ENCODE measurements at regions not wholly inside any gene's neighbourhood (a gene's known extent, or its start where the extent isn't known, plus 50 kb on each side); places are given as distances from the start of the nearest gene placed in this dataset.
"Not testable (repeated sequence)": the region's sequence is repeated elsewhere in the genome, so short reads cannot be mapped to it uniquely, and the experiment has no call there.

DNA sequence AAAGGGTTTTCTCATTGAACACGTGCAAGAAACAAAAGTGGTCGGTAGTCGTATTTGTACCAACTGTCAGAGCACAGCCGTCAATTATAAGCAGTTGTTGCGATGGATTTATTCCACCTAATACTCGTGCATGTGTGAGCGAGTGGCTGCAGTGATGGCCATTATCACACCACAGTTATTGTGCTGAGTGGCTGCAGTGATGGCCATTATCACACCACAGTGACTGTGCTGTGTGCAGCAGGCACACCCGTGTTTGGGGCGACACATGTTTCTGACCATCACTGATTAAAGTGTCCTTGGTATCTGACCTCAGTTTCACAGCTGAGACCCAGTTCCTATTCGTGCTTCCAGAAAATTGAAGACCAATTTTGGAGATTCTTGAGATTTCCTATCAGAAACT, 142.9 kb upstream of the PFKP start:
- in situ Hi-C loops (cut with HindIII; ENCODE audit: low sequenced_read_pairs): loop anchor here (25.0 kb wide), 1 partner anchor 113 kb away; no protein-coding TSS in a partner anchor

DNA sequence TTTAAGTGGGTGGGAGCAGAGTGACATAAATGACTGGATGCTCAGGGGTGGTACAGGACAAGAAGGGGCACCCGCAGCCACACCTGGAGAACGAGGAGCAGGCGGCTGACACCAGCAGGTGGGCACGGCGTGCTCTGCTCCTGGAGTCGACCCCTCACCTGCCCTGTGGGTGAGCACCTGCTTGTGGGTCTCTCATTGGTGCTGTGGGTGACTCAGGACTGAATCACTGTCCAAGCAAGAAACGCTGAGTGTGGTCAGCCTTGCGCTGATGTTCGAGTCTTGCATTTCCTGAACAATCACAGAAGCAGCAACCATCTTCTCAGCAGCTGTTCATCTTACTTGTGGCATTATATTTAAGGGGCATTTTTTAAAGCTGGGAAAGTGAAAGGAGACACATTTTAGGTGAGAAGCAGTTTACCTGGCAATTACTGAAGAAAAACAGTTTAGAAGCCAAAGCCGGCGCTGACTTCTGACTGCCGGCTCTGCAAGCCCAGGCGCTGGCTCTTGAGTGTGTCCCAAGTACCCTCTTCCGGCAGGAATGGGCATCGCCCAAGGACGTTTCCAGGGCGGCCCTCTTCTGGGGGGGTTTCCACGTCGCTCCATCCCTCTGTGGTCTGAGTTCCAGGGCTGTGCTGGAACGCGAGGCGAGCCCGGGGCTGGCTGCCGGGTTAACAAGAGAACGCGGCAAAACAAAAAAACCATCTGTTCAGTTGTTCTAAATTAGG, 145.2 kb upstream of the PFKP start:
- in situ Hi-C loops (cut with HindIII; ENCODE audit: low sequenced_read_pairs): loop anchor here (25.0 kb wide), 1 partner anchor 115 kb away; no protein-coding TSS in a partner anchor

DNA sequence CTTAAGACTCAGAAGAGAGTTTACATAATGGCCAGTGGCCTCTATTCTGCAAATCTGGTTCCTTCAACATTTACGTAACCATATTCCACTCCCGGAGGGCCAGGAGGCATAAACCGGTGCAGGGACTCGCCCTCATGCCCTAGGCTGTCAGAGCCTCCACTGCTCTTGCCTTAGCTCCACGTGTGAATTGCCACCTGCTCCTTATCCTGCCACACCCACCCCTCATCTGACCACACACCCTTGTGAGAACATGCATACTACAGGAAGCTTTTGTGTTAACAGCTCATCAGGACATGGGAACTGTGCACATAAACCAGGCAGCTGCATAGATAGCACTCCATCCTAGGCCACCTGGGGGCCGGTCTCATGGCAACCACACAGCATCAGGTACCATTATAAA, 146.7 kb upstream of the PFKP start:
- in situ Hi-C loops (cut with HindIII; ENCODE audit: low sequenced_read_pairs): loop anchor here (25.0 kb wide), 1 partner anchor 117 kb away; no protein-coding TSS in a partner anchor

DNA sequence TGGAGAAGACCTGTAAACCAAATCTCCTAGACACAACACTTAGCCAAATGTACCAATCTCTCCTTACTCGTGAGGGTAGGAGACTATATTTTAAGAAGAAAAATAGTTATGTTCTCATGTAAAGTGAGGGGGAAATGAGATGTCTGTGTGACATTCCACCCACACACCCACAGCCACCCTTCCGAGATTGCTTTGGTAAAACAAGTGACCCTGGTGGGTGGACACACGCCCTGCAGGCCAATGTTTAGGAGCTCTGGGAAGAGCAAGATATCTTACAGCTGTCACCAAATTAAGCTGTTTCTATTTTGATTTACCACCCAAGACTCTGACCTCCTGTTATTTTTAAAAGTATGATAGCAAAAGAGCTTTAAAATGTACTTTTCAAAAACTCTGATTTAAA, 147.2 kb upstream of the PFKP start:
- in situ Hi-C loops (cut with HindIII; ENCODE audit: low sequenced_read_pairs): loop anchor here (25.0 kb wide), 1 partner anchor 117 kb away; no protein-coding TSS in a partner anchor

DNA sequence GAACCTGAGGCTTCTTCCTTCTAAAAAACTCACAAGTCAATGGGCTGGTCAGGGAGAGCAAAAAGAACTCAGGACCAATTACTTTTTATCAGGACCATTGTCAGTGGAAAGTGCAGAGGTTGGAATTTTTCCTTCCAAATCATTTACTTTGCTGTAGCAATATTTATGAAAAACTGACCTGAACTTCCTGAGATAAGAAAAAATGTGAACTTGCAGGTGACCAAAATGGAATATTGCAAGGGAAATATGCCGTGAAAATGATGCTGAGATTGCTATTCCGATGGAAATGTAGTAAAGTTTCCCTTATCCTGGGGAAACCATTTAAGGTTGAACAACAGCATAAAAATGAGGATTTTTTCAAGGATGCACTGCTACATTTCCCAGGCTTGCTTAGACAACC, 148.3 kb upstream of the PFKP start:
- in situ Hi-C loops (cut with HindIII; ENCODE audit: low sequenced_read_pairs): loop anchor here (10.0 to 25.0 kb wide), 2 partner anchors 84 to 118 kb away; no protein-coding TSS in a partner anchor

DNA sequence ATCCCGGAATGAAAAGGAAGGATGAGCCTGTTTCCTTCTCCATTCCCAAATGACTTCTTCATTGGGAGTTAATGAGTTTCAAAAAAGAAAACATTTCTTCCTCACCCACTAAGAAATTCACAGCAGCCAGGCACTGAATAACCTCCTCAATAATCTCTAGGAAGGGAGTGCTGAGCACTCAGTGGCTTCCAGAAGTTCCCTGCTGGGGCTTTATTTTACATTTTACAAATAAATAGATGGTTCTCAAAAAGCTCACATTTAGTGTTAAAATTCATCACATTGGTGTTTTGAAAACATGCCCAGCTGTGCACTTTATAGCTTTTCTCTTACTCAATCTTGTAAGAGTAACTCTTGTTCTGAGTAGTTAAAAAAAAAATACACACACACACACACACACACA, 148.9 kb upstream of the PFKP start:
- in situ Hi-C loops (cut with HindIII; ENCODE audit: low sequenced_read_pairs): loop anchor here (10.0 to 25.0 kb wide), 2 partner anchors 84 to 119 kb away; no protein-coding TSS in a partner anchor

DNA sequence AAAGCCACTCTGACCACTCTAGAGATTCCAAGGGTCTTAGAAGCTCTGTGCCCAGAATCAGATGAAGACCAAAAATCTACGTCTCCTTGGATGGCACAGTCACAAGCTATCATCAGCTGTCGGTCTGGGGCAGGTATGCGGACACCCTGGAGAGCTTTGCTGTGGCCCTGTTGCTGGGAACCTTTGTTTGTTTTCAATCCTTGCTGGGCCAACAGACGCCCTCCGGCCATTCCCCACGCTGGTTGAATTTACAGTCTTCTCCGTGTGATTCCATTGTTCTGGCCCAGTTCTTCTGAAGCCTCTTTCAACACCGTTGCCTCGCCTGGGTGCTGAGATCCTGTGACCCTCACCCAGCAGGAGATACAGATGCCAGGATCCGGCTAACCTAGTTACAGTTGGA, 149.4 kb upstream of the PFKP start:
- in situ Hi-C loops (cut with HindIII; ENCODE audit: low sequenced_read_pairs): loop anchor here (10.0 to 25.0 kb wide), 2 partner anchors 83 to 119 kb away; no protein-coding TSS in a partner anchor

DNA sequence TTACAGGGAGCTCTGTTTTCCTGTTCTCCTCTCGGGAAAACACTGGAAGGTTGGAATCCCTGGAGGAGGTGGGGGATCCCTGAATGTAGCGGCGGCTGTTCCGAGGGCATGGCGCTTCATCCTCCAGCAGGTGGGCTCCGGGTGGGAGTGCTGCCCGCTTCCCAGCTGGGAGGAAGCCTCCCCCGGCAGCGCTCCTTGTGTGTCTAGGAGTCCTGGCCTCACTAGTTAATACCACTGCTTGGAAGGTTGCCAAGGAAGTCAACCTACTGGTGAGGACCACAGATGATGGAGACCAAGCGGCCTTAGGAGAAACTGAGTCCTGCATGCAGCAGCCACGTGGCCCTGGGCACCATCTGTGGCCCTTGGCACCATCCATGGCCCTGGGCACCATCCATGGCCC, 151.9 kb upstream of the PFKP start:
- in situ Hi-C loops (cut with HindIII; ENCODE audit: low sequenced_read_pairs): loop anchor here (10.0 to 25.0 kb wide), 2 partner anchors 81 to 122 kb away; no protein-coding TSS in a partner anchor

DNA sequence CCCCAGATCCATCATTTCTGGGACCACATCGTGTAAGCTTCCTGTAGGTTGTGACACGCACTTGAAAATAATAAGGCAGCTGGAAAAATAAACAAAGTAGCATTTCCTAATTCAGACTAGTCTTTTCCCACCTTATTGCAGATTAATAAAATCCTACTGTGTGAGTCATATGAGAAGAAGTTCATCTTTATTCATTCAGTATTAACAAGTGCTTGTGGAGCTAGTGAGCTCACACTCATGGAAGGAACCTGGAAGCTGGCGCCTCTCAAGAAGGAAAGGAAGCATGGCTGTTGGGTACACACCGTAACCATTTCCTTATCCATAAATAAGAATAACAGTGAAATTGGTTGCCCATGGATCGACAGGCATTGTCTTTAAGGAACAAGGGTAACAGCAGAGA, 152.6 kb upstream of the PFKP start:
- in situ Hi-C loops (cut with HindIII; ENCODE audit: low sequenced_read_pairs): loop anchor here (10.0 to 25.0 kb wide), 2 partner anchors 80 to 123 kb away; no protein-coding TSS in a partner anchor

DNA sequence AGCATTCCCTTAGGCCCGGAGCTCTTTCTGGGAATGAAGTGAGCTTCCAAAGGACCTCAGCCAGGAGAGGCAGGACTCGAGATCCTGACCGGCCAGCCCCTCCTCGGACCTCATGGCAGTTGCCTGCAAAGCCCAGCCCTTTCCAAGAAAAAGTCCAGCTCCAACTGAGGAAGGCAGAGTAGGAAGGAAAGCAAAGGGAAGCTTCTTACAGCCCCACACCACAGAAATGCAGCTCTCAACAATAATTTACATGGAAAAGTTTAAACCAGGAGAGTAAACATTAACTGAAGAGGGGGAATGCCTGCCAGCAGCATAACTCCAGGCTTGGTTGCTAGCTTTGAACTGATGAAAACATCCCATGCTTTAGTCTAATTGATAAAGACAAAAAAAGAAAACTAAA, 153.9 kb upstream of the PFKP start:
- in situ Hi-C loops (cut with HindIII; ENCODE audit: low sequenced_read_pairs): loop anchor here (10.0 to 25.0 kb wide), 2 partner anchors 79 to 124 kb away; no protein-coding TSS in a partner anchor

DNA sequence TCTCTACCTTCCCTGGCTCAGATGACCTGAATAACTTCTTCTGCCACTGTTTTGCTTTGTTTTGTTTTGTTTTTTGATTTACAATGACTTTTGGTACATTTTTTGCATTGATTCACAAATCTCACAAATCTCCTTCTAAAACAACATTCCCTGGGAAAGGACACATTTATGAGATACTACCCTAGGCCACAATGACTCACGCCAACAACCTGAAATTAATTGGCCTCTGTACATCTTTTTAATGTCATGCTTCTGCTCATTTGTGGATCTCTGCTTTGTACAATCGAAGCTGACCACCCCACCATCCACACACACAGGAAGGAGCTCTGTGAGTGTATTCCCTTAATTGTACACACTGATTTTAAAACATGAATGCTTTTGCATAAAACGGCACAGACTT, 156.7 kb upstream of the PFKP start:
- in situ Hi-C loops (cut with HindIII; ENCODE audit: low sequenced_read_pairs): loop anchor here (10.0 to 25.0 kb wide), 2 partner anchors 76 to 127 kb away; no protein-coding TSS in a partner anchor

DNA sequence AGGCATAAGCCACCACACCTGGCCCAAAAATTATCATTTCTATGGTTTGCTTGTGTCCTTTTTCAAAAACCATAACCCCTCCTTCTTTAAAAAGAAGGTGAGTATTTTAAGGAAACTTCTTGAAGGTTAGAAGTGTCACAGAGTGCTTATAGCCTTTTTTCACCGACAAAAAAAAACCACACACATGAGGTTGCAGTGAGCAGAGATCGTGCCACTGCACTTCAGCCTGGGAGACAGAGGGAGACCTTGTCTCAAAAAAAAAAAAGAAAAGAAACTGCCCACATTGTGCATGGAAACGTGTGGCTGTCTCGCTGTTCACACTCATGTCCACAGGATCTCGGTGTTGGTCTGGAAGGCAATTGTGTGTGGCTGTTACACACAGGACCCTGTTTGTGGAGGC, 157.4 kb upstream of the PFKP start:
- in situ Hi-C loops (cut with HindIII; ENCODE audit: low sequenced_read_pairs): loop anchor here (10.0 to 25.0 kb wide), 2 partner anchors 75 to 127 kb away; no protein-coding TSS in a partner anchor

DNA sequence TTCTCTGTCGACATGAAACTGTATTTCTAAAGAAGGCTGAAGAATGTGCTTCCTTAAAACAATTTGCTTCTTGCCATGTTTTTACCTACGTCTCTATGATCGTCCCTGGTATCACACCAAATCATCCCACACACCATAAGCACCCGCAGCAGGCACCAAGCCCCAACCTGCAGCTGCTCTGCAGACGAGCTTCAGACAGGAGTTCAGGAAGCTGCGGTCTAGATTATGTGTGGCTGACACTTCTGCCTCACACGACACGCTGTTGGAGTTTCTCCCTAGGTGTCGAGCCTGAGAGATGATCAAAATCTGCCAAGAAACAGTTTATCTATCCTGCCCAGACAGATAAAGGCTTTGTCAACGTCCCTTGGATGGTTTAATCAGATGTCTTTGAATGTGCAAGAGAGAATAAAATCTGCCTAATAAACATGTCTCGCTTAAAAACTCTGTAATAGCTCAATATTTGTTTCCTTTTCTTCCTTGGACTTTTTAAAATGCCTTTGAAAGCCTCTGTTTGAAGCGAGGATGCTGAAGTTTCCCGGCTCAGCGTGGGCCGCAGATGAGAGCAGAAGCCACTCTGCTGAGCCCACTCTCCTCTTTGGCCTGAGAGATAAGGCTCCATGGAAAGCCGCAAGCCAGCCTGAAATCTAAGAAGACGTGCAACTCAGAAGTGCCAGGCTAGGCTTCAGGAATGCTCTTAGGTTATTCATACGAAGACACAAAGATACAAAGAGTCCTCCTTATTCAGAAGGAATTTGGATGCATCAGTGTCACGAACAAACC, 158.3 kb upstream of the PFKP start:
- in situ Hi-C loops (cut with HindIII; ENCODE audit: low sequenced_read_pairs): loop anchor here (25.0 kb wide), 1 partner anchor 128 kb away; no protein-coding TSS in a partner anchor

DNA sequence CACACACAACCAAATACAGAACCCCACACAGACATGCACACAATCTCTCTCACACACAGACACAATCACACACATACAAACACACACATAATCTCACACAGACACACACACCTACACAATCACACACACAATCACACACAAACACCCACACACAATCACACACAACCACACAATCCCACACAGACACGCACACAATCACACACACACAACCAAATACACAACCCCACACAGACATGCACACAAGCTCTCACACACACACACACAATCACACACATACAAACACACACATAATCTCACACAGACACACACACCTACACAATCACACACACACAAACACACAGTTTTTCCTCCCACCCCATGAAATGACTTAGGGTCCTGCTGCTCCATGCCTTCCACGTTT, 160.4 kb upstream of the PFKP start:
- in situ Hi-C loops (cut with HindIII; ENCODE audit: low sequenced_read_pairs): loop anchor here (25.0 kb wide), 1 partner anchor 130 kb away; no protein-coding TSS in a partner anchor

DNA sequence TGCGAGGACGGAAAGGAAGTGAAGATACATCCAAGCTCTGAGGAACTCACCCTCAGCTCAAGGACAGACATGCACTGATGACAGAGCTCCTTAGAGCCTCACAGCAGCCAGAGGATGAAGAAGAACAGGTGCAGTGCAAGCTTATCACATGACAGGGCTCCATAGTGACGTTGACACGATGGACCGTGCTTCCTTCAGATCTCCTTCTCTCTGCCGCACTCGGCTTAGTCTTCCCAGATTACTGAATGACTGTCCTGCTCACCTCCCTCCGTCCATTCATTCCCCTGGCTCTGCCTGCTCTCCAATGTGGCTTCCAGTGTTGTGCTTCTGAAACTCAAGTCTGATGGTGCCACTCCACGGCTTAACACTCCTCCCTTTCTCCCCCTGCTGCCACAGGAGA, 161.5 kb upstream of the PFKP start:
- in situ Hi-C loops (cut with HindIII; ENCODE audit: low sequenced_read_pairs): loop anchor here (25.0 kb wide), 1 partner anchor 131 kb away; no protein-coding TSS in a partner anchor

DNA sequence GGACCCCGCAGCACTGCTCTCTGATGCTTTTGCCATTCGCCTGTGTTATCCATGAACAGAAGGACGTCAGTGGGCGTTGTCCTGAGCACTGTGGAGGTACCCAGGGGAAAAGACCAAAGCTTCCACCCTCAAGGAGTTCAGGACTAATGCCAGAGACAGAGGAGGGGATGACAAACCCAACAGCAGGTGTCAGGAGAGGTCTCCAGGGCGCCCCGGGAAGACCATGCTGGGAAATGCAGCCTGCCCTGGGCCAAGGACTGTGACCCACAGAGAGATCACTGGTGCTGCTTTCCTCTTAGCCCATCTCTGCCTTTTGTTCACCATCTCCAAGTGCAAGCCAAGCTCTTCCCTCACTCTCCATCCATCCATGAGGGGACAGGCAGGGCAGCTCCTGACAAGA, 166.8 kb upstream of the PFKP start:
- in situ Hi-C loops (cut with HindIII; ENCODE audit: low sequenced_read_pairs): loop anchor here (25.0 kb wide), 1 partner anchor 137 kb away; no protein-coding TSS in a partner anchor

DNA sequence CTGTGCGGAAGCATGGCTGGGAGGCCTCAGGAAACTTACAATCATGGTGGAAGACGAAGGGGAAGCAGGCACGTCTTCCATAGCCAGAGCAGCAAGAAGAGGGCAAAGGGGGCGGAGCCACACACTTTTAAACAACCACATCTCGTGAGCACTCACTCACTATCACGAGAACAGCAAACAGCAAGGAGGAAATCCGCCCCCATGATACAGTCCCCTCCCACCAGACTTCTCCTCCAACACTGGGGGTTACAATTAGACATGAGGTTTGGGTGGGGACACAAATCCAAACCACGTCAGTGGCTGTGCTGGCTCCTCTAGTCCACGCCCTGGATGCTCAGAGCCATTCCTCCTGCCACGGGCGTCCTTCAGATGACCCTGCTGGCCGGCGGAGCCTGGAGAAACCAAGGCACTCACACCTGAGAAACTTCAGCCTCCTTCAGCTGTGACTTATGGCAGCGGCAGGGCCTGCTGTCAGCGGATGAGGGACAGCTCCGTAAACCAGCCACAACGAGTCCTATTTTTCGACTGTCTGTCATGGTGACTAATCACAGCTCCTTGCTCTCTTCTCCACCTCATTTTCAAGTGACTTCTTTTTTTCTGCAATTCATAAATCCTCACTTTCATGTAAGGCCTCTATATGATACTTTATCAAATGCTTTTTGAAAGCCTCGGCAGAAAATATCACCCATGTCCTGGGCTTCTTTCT, 167.9 kb upstream of the PFKP start:
- in situ Hi-C loops (cut with HindIII; ENCODE audit: low sequenced_read_pairs): no loop called here

DNA sequence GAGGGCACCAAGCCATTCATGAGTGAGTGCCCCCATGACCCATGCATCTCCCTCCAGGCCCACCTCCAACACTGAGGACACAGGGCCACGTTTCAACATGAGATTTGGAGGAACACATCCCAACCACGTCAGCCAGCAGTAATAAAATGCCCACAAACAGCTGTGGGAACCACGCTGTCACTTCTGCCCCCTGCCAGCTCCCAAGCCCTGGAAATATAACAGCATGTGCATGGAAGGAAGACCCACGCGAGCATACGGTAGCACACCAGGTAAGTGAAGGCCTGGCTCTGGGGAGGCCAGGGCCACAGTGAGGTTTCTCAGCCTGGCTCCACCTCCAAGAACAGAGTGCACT, 168.9 kb upstream of the PFKP start:
- in situ Hi-C loops (cut with HindIII; ENCODE audit: low sequenced_read_pairs): no loop called here

DNA sequence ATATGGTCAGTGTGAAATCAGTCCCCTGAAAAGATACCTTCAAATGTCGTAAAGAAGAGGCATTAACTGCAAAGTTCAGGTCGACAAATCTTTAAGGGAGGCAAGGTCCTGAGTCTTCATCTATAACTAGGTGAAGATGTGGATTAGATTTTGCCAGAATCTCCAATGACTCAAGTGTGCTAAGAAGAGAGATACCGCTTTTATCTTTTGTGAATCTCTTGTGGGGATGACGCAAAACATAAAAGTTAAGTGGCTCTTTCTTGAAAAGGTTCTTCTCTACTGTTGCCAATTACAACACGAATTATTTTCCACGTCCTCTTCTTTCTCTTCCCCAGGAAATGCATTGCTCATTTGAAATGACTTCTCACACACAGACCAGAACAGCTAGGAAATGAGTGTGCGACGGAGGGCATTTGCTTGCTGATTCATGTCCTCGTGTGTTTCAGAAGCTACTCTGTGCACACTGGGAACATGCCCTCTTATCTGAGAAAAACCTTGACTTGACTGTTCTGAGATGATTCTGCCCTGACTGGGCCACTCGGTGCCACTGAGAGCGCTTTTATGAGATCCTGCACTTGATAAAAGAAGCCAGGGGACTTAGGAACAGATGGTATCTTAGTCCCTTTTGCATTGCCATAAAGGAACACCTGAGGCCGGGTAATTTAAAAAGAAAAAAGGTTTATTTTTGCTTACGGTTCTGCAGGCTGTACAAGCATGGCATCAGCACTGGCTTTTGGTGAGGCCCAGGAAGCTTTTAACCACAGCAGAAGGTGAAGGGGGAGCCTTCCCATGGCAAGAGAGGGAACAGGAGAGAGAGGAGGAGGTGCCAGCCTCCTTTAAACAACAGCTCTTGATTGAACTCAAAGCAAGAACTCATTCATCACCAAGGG, 169.5 kb upstream of the PFKP start:
- in situ Hi-C loops (cut with HindIII; ENCODE audit: low sequenced_read_pairs): no loop called here

DNA sequence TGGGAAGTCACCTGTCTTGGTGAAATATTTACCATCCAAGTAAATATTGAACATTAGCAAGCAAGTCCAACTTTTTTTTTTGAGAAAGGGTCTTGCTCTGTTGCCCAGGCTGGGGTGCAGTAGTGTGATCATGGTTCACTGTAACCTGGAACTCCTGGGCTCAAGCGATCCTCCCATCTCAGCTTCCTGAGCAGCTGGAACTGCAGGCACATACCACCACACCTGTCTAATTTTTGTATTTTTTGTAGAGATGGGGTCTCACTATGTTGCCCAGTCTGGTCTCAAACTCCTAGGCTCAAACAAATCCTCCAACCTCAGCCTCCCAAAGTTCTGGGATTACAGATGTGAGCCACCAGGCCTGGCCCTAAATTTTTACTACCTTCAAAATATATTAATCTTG, 171.0 kb upstream of the PFKP start:
- in situ Hi-C loops (cut with HindIII; ENCODE audit: low sequenced_read_pairs): not testable (repeated sequence)
